ENCODE measurements at regions not wholly inside any gene's neighbourhood (a gene's known extent, or its start where the extent isn't known, plus 50 kb on each side); places are given as distances from the start of the nearest gene placed in this dataset.
"Not testable (repeated sequence)": the region's sequence is repeated elsewhere in the genome, so short reads cannot be mapped to it uniquely, and the experiment has no call there.

GRCh38 chr1:102821707-102822106 lies 286.6 kb downstream of the COL11A1 start:
- no peak for DNase-seq

DNA sequence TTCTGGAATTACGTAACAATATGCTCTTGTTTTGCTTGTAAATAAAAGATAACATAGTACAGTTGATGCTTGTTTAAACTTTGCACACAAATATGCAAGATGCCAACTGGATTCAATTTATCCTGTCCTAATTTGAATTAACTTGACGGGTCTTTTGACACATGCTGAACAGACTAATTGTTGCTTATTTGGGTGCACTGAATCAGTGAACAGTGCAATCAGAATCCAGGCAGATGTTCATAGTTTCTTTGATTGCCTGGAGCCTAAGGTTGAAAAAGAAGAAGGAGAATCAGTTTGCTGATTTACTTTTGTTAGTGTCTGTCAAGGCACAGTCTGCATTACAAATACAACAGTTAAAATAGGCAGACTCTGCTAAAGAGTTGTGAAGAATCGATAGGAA lies 307.9 kb downstream of the COL11A1 start:
- no peak for DNase-seq

DNA sequence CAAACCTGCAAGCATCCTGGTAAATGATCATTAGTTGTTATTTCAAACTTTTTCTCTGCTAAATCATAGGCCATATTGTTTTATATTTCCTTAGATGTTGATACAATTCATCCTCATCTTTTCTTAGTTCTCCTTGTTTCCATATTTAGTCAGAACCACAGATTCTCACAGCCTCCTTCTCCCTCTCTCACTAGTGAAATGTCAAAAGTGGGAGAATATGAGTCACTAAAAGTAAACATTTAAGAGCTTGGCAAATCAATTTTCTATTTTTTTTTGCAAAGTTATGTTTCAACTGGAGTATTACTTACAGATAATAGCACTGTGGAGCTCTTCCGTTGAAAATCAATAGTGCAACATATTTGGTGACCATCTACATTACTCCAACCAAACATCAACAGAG lies 308.8 kb downstream of the COL11A1 start:
- DNase-seq: no peak

GRCh38 chr1:102798718-102799117 lies 309.6 kb downstream of the COL11A1 start:
- DNase-seq: no peak

GRCh38 chr1:102796429-102796828 lies 311.9 kb downstream of the COL11A1 start:
- no peak for DNase-seq

GRCh38 chr1:102790997-102791396 lies 317.3 kb downstream of the COL11A1 start:
- DNase-seq: no peak

DNA sequence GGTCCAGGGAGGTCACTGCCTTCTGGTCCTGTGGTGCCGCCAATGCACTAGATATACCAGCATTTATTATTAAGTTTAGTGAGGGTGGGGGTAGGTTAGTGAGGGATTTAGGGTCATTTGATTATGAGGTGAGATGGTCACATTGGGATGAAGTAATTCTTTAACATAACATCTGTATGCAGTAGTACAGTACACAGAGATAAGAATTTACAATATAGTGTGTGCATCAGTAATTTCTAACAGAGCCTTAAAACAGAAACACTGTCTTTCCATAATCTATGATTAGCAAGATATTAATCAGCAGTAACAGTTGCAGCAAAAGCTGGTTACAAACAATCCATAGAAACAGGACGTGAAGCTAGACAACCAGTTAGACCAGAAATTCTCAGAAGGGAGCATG lies 318.4 kb downstream of the COL11A1 start:
- not testable (repeated sequence) for DNase-seq

- DNase-seq: no peak
Measured at GRCh38 chr1:102783487-102783886, 324.8 kb downstream of the COL11A1 start.

- no peak for DNase-seq
Measured at GRCh38 chr1:102782144-102782543, 326.2 kb downstream of the COL11A1 start.

GRCh38 chr1:102776071-102776470 lies 332.3 kb downstream of the COL11A1 start:
- DNase-seq: no peak

- DNase-seq: no peak
Measured at GRCh38 chr1:102772831-102773230, 335.5 kb downstream of the COL11A1 start.

DNA sequence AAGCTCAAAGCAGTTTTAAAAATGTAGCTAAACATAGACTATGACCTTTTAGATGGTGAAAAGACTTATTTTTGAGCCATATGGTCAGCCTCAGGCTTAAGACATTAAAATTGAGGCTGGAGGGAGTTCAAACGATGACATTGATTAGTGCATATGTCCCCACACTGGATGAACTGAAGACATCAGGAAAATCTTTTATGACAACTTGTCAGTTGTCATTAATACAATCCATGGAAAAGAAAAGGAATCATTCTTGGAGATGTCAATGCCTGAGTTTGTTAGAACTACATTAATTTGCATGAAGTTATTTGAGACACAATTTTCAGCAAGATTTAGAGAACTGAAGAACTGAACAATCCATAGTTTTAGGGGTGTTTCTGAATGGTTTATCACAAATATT lies 349.9 kb downstream of the COL11A1 start:
- DNase-seq: no peak

DNA sequence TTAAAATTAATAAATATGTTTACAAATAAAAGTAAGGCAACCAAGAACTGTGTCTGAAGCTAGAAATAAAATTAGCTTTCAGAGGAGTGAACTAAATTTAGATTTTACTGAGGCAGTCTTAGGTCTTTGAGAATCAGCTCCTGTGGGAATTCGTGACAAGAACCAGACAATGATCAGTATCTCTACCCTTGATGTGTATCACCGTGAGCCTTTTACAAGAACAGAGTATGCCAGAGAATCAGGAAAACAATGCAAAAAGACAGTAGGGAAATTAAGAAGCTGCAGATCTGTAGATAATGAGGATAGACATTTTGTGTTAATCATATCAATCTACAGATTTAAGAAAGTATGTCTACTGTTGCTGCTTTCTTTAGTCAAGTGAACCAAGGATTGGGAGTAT lies 351.0 kb downstream of the COL11A1 start:
- no peak for DNase-seq

- DNase-seq: no peak
Measured at GRCh38 chr1:102751111-102751510, 357.2 kb downstream of the COL11A1 start.

DNA sequence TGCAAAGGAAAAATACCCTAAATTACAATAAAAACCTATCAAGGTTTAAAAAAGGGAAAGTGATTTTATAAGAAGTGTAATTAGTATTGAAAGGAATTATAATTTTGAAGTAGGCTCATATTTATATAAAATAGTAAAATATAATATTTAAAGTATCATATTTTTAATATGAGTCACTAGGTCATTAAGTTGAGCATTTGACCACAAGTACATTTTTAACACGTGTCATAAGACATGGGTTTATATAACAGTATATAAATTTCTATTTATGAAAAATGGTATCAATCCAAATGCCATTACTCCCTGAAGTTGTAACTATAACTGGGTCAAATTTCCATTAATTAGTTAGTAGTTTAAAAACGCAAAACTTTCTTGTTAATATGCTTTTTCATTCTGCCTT lies 365.9 kb downstream of the COL11A1 start:
- DNase-seq: no peak

DNA sequence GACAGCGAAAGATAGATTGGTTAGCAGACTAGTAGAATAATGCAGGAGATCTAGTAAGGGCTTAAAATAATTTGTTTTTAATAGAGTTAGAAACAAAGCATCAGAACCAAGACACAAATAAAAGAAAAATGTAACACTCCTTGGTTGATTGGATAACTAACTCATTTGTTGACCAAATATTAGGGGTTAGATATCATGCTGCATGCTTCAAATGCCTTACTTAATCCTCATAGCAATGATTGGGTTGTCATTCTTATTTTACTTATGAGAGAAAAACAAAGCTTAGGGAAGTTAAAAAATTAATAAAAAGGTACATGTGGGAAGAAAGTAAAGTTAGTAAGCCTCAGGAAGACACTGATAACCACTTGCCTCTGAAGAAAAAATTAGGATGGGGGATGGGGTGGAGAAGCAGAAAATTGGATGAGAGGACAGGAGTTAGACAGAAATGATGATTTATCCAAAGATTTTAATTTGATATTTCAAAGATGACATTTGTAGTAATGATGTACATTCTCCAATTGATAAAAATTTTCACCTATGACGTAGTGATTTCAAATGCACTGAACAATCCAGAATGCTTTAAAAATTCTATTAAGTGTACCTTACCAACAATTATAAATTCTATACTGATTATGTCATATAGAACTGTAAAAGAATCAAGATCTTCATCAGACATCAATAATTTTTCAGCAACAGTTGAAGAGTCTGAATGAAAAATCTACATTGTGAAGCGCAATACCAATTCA lies 374.7 kb downstream of the COL11A1 start:
- no peak for DNase-seq

DNA sequence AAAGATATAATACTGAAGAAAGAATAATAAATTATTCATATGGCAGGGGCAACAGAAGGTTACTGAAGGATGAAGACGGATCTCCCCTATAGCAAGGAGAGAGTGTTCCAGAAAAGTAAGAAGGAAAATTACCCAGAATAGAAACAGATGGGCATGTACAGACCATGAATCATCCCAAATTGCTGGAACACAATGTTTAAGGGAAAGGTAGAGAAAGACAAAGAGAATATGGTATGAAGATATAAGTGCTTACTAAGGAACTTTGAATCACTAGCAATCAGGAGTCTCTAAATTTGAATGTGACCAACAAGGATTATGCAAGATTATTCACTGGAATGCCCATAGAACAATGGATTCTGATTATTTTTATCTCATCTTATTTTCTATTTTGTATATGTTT lies 375.4 kb downstream of the COL11A1 start:
- no peak for DNase-seq

DNA sequence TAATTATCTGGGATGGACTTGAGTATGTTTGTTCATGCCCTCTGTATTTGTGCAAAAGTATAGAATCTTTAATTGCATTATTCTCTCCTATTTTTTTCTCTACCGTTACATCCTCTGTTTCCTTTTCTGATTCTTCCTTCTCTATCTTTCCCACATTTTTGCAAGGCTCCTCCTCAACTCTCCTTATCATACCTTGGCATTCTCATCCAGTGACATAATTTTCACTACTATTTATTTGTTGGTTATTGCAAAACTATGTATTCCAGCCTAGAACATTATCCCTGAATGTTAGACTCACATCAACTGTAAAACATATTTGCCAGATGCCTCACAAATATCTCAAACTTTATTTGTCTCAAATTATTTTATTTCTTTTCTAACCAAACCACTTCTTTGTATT lies 381.9 kb downstream of the COL11A1 start:
- DNase-seq: no peak

GRCh38 chr1:102724741-102725140 lies 383.6 kb downstream of the COL11A1 start:
- DNase-seq: no peak

GRCh38 chr1:102715150-102715549 lies 393.2 kb downstream of the COL11A1 start:
- DNase-seq: no peak

DNA sequence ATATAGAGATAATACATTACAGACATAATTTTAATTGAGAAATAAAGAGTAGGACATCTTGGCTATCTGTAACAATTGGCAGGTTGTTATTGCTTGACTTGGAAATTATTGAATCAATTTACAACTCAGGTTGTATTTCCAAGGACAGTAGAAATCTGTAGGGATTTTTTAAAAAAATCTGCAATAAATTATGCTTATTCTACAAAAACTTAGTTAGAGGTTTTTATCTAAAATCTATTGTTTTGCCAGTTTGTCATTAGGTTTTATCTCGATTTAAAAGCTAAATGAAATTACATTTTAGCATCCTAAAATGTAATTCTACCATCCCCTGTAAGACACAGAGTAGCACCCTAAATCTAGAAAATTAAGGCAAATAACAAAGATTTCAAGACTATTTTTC lies 408.8 kb downstream of the COL11A1 start:
- DNase-seq: no peak

GRCh38 chr1:102693345-102693744 lies 415.0 kb downstream of the COL11A1 start:
- DNase-seq: no peak

DNA sequence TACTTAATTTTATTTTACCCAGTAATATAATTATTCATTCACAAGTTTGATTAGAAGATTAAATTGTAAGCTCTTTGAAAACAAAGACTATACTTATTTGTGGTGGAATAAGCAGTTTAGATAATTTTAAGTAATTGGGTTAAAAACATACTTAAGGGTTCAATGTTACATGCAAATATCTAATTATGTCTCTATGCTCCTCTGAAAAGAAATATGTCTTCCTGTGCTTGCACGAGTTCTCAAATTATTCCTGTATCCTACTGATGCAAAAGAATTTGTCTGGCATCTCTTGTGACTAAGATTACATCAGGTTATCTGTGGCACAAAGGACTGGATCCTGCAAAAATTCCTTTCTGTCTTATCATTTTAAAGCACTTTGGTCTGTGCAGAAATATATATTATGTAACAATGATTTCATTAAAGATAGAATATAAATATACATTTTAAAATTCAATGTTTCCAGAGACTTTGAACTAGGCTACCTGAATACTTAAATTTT lies 416.7 kb downstream of the COL11A1 start:
- no peak for DNase-seq

DNA sequence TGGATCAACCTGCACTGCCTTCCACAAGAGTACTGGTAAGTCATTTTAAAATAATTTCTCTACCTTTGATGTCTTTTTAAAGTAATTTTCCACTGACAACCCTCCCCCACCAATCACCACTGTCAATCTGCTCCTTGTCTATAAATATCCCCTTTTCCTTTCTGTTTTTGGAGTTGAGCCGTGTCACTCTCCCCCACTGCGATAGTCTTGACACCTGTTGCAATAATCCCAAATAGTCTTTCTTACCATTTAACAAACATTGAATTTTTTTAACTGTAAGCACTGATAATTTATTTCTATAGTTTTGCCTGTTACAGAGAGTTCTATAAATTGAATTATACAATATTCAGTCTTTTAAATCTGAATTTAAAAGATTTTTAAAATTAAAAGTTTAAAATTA lies 420.9 kb downstream of the COL11A1 start:
- no peak for DNase-seq

All from renal pelvis (tissue), 1 donor.